ENCODE measurements at regions not wholly inside any gene's neighbourhood (a gene's known extent, or its start where the extent isn't known, plus 50 kb on each side); places are given as distances from the start of the nearest gene placed in this dataset.

DNA sequence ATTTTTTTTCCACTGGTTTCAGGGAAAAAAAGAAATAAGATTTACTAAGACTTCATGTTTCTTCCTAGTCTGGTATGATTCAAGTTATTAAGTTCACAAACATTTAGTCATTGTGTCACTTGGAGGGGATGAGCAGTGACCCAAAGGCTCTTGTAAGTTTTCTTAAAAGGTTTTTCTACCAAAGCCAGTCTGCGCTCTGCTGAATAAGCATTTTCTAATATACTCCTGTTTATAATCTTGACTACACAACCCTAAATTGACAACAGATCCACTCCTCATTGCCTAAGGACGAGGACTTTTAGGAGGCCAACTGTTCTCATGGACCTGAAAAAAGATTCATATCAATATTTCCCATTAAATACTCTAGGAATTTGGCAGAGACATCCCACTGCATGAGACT is 161.1 kb upstream of the TLL1 start:
- ChIA-PET CTCF (no interaction called here), POLR2A (no interaction called here)
- H3K4me3 ChIP-seq (ENCODE audit: low read depth, low read length): no peak overlapping the region
- TF ChIP-seq CTCF (IDR thresholded peaks at IDR 0.05; ENCODE audit: insufficient read depth, low read length, missing control alignments): no peak
- DNase-seq (ENCODE audit: low read depth, low spot score): no peak

DNA sequence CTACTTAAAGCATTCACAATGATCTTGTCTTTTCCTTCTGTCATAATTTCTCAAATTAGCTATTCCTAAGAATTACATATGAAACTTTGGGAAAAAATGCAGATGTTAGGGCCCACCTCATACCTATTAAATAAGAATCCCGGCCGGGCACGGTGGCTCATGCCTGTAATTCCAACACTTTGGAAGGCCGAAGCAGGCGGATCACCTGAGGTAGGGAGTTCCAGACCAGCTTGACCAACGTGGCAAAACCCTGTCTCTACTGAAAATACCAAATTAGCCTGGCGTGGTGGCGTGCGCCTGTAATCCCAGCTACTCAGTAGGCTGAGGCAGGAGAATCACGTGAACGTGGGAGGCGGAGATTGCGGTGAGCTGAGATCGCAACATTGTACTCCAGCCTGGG is 158.4 kb upstream of the TLL1 start:
- CTCF ChIA-PET: no interaction called here

GRCh38 chr4:165715211-165715610 is 157.8 kb upstream of the TLL1 start:
- no peak overlapping the region for H3K4me3 ChIP-seq (ENCODE audit: low read depth, low read length)
- CTCF ChIA-PET: no interaction called here
- no peak for DNase-seq (ENCODE audit: low read depth, low spot score)
- POLR2A ChIA-PET: no interaction called here
- TF ChIP-seq CTCF (IDR thresholded peaks at IDR 0.05; ENCODE audit: insufficient read depth, low read length, missing control alignments): no peak

More for the DNA sequence above, 158.4 kb upstream of the TLL1 start:
- no peak overlapping the region for H3K4me3 ChIP-seq (ENCODE audit: low read depth, low read length)
- POLR2A ChIA-PET: no interaction called here
- no peak for DNase-seq (ENCODE audit: low read depth, low spot score)
- TF ChIP-seq CTCF (IDR thresholded peaks at IDR 0.05; ENCODE audit: insufficient read depth, low read length, missing control alignments): no peak

- TF ChIP-seq CTCF (IDR thresholded peaks at IDR 0.05; ENCODE audit: insufficient read depth, low read length, missing control alignments): no peak
- DNase-seq (ENCODE audit: low read depth, low spot score): no peak
- CTCF ChIA-PET: no interaction called here
- no peak overlapping the region for H3K4me3 ChIP-seq (ENCODE audit: low read depth, low read length)
- POLR2A ChIA-PET: no interaction called here
Measured at GRCh38 chr4:165715989-165716388, 157.0 kb upstream of the TLL1 start.

DNA sequence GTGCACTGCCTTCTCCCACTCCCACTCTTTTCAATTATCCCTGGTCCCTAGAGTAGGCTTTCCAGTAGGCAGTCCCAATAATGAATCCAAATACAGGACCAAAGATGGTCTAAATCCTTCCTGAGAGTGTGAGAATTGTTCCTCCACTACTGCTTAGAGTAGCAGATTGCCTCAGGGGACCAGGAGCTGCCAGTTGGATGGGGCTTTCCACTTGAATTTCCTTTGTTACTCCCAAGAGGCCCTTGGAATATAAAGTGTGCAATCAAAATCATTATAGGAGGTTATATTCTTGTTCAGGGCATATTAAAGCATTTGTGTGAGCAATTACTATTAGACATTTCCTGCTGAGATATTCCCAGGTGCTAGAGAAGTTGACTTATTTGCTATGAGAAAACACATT is 156.6 kb upstream of the TLL1 start:
- no peak for DNase-seq (ENCODE audit: low read depth, low spot score)
- no peak for TF ChIP-seq CTCF (IDR thresholded peaks at IDR 0.05; ENCODE audit: insufficient read depth, low read length, missing control alignments)
- POLR2A ChIA-PET: no interaction called here
- CTCF ChIA-PET: no interaction called here
- no peak overlapping the region for H3K4me3 ChIP-seq (ENCODE audit: low read depth, low read length)

DNA sequence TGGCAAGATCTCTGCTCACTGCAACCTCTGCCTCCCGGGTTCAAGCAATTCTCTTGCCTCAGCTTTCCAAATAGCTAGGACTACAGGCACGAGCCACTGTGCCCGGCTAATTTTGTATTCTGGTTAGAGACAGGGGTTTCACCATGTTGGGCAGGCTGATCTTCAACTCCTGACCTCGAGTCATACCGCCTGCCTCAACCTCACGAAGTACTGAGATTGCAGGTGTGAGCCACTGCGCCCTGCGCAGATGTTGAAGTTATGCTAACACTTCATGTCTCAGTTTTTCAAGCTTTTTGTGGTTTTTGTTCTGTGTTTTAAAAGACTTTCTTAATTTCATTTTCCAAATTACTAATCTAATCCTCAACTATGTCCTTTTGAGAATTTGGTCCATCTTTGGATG is 154.4 kb upstream of the TLL1 start:
- CTCF ChIA-PET: no interaction called here

More for the DNA sequence above, 154.4 kb upstream of the TLL1 start:
- no peak for DNase-seq (ENCODE audit: low read depth, low spot score)
- H3K4me3 ChIP-seq (ENCODE audit: low read depth, low read length): no peak overlapping the region
- POLR2A ChIA-PET: no interaction called here
- no peak for TF ChIP-seq CTCF (IDR thresholded peaks at IDR 0.05; ENCODE audit: insufficient read depth, low read length, missing control alignments)
